ENCODE measurements at regions not wholly inside any gene's neighbourhood (a gene's known extent, or its start where the extent isn't known, plus 50 kb on each side); places are given as distances from the start of the nearest gene placed in this dataset.

- no TSS peak for BruUV-seq (replicated peaks)
- intact Hi-C loops (cut with micrococcal nuclease; ENCODE audit: unreplicated experiment): no loop called here
- no peak overlapping the region for H3K27ac ChIP-seq
- H3K4me2 ChIP-seq: no peak overlapping the region
- H3K4me1 ChIP-seq (replicated peaks; ENCODE audit: insufficient read depth): no peaks in the 10 kb centered on the region
- H4K20me1 ChIP-seq (ENCODE audit: insufficient read depth): no peaks in the 10 kb centered on the region
- no peaks in the 10 kb centered on the region for H3K79me2 ChIP-seq (ENCODE audit: low read depth)
- H2AFZ ChIP-seq: no peak overlapping the region
- no peaks in the 10 kb centered on the region for H3F3A ChIP-seq (ENCODE audit: insufficient read depth, low read depth)
- no peaks in the 10 kb centered on the region for H3K36me3 ChIP-seq (ENCODE audit: low read depth)
- H3K9me2 ChIP-seq (ENCODE audit: insufficient read depth): no peaks in the 10 kb centered on the region
- no peak for DNase-seq
- no peak for TF ChIP-seq EZH2 (IDR thresholded peaks at IDR 0.05; ENCODE audit: low read depth)
- no peak for TF ChIP-seq CTCF (conservative IDR thresholded peaks at IDR 0.05)
- ChIA-PET CTCF (no interaction called here), POLR2A (ENCODE audit: unreplicated experiment) (no interaction called here)
- no peaks in the 10 kb centered on the region for H3K27me3 ChIP-seq (ENCODE audit: insufficient read depth, low read depth)
- H3K9me3 ChIP-seq (ENCODE audit: insufficient read depth, low read depth): no peaks in the 10 kb centered on the region; the same call in 1 of the 2 replicates
- H3K4me3 ChIP-seq: no peak overlapping the region
Measured at GRCh38 chrX:139237141-139237540, 293.4 kb upstream of the F9 start.

GRCh38 chrX:139234898-139235297 is 295.6 kb upstream of the F9 start:
- Histone ChIP-seq H2AFZ (no peak overlapping the region), H3K27ac (no peak overlapping the region), H3K27me3 (ENCODE audit: insufficient read depth, low read depth) (no peaks in the 10 kb centered on the region), H3K4me1 (replicated peaks; ENCODE audit: insufficient read depth) (no peaks in the 10 kb centered on the region), H3K79me2 (ENCODE audit: low read depth) (no peaks in the 10 kb centered on the region), H3K4me2 (no peak overlapping the region), H3K9me2 (ENCODE audit: insufficient read depth) (no peaks in the 10 kb centered on the region), H3K36me3 (ENCODE audit: low read depth) (no peaks in the 10 kb centered on the region), H3K4me3 (no peak overlapping the region), H4K20me1 (ENCODE audit: insufficient read depth) (no peaks in the 10 kb centered on the region), H3F3A (ENCODE audit: insufficient read depth, low read depth) (no peaks in the 10 kb centered on the region), H3K9me3 (ENCODE audit: insufficient read depth, low read depth) (no peaks in the 10 kb centered on the region; the same call in 1 of the 2 replicates)
- POLR2A ChIA-PET (ENCODE audit: unreplicated experiment): no interaction called here
- no peak for DNase-seq
- no peak for TF ChIP-seq EZH2 (IDR thresholded peaks at IDR 0.05; ENCODE audit: low read depth)
- TF ChIP-seq CTCF (conservative IDR thresholded peaks at IDR 0.05): no peak
- CTCF ChIA-PET: no interaction called here
- no TSS peak for BruUV-seq (replicated peaks)
- intact Hi-C loops (cut with micrococcal nuclease; ENCODE audit: unreplicated experiment): no loop called here

- H4K20me1 ChIP-seq (ENCODE audit: insufficient read depth): no peaks in the 10 kb centered on the region
- H3K27me3 ChIP-seq (ENCODE audit: insufficient read depth, low read depth): no peaks in the 10 kb centered on the region
- no peak overlapping the region for H3K4me3 ChIP-seq
- no peak overlapping the region for H2AFZ ChIP-seq
- ChIA-PET POLR2A (ENCODE audit: unreplicated experiment) (no interaction called here), CTCF (no interaction called here)
- BruUV-seq (replicated peaks): no TSS peak
- TF ChIP-seq EZH2 (IDR thresholded peaks at IDR 0.05; ENCODE audit: low read depth) (no peak), CTCF (conservative IDR thresholded peaks at IDR 0.05) (no peak)
- no peak for DNase-seq
- intact Hi-C loops (cut with micrococcal nuclease; ENCODE audit: unreplicated experiment): no loop called here
- no peak overlapping the region for H3K27ac ChIP-seq
- no peaks in the 10 kb centered on the region for H3K79me2 ChIP-seq (ENCODE audit: low read depth)
- H3K36me3 ChIP-seq (ENCODE audit: low read depth): no peaks in the 10 kb centered on the region
- no peaks in the 10 kb centered on the region for H3K4me1 ChIP-seq (replicated peaks; ENCODE audit: insufficient read depth)
- no peaks in the 10 kb centered on the region for H3K9me2 ChIP-seq (ENCODE audit: insufficient read depth)
- H3K9me3 ChIP-seq (ENCODE audit: insufficient read depth, low read depth): no peaks in the 10 kb centered on the region
- H3K4me2 ChIP-seq: no peak overlapping the region
- no peaks in the 10 kb centered on the region for H3F3A ChIP-seq (ENCODE audit: insufficient read depth, low read depth)
Measured at GRCh38 chrX:139224953-139225665, 305.4 kb upstream of the F9 start.
